Epithelial cell of proximal tubule (primary cell): ENCODE measurements at regions not wholly inside any gene's neighbourhood (a gene's known extent, or its start where the extent isn't known, plus 50 kb on each side); places are given as distances from the start of the nearest gene placed in this dataset.

Experiments used
- DNase-seq: peaks from one replicate; pipeline ENCODE4 v3.0.0-alpha.2; 2011; ENCODE audit warnings: low read depth
- H3K4me3 ChIP-seq: 2 replicates; pipeline ENCODE4 v1.5.1; 2011; ENCODE audit warnings: low read depth, mild to moderate bottlenecking, low read length
- TF ChIP-seq, protein P1 (sequence below): conservative IDR thresholded peaks from 2 replicates; pipeline ENCODE4 v1.5.1; 2012; ENCODE audit warnings: low read depth, mild to moderate bottlenecking, low read length

DNA sequence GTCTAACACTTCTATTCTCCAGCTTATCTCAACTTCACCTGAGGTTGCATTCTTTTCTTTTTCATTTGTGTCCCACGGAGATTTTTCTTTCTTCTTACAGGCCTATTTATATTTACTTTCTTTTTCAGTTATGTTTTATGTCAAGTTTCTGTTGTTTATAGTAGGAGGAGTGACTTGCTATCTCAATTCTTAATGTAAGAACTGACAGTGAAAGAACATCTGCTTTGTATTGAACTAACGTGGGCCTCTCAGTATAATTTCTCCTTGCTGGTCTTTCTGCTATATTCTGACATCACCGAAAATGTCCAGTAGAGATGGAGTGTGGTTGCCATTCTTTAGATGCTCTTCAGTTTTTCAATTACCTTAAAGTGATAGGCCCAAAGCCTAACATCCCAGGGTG is 521.7 kb downstream of the EPM2A start:
- no peak for DNase-seq
- no peak overlapping the region for H3K4me3 ChIP-seq
- TF ChIP-seq, protein P1, sequence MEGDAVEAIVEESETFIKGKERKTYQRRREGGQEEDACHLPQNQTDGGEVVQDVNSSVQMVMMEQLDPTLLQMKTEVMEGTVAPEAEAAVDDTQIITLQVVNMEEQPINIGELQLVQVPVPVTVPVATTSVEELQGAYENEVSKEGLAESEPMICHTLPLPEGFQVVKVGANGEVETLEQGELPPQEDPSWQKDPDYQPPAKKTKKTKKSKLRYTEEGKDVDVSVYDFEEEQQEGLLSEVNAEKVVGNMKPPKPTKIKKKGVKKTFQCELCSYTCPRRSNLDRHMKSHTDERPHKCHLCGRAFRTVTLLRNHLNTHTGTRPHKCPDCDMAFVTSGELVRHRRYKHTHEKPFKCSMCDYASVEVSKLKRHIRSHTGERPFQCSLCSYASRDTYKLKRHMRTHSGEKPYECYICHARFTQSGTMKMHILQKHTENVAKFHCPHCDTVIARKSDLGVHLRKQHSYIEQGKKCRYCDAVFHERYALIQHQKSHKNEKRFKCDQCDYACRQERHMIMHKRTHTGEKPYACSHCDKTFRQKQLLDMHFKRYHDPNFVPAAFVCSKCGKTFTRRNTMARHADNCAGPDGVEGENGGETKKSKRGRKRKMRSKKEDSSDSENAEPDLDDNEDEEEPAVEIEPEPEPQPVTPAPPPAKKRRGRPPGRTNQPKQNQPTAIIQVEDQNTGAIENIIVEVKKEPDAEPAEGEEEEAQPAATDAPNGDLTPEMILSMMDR = no peak

- DNase-seq = no peak
- TF ChIP-seq, protein P1 = peak; percentile 60
- H3K4me3 ChIP-seq = no peak overlapping the region
These were observed 520.8 kb downstream of the EPM2A start for GRCh38 chr6:145214570-145214969.

DNA sequence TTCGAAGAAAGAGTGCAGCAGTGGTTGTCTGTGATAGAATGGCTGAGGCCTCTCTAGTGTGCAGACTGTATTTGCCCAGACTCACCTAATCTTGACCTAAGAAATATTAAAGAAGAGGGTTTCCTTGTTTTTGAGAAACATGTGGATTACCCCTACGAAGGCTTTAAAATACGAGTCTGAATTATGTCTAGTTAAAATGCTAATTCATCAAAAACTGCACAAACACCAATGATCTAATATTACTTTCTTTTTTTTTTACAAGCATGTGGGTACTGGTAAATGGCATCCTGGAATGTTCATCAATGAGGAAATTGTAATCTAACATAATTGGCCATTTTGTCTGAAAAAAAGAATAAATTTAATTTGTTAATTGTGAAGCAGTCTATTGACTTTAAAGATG is 510.9 kb downstream of the EPM2A start:
- TF ChIP-seq, protein P1 = no peak
- H3K4me3 ChIP-seq = no peak overlapping the region
- DNase-seq = no peak

- DNase-seq = no peak
- TF ChIP-seq, protein P1 = no peak
These were observed 509.8 kb downstream of the EPM2A start for GRCh38 chr6:145225500-145225899.

GRCh38 chr6:145227593-145227992 is 507.7 kb downstream of the EPM2A start:
- TF ChIP-seq, protein P1 = no peak
- no peak overlapping the region for H3K4me3 ChIP-seq
- DNase-seq = no peak

More at GRCh38 chr6:145225500-145225899, 509.8 kb downstream of the EPM2A start:
- no peak overlapping the region for H3K4me3 ChIP-seq

DNA sequence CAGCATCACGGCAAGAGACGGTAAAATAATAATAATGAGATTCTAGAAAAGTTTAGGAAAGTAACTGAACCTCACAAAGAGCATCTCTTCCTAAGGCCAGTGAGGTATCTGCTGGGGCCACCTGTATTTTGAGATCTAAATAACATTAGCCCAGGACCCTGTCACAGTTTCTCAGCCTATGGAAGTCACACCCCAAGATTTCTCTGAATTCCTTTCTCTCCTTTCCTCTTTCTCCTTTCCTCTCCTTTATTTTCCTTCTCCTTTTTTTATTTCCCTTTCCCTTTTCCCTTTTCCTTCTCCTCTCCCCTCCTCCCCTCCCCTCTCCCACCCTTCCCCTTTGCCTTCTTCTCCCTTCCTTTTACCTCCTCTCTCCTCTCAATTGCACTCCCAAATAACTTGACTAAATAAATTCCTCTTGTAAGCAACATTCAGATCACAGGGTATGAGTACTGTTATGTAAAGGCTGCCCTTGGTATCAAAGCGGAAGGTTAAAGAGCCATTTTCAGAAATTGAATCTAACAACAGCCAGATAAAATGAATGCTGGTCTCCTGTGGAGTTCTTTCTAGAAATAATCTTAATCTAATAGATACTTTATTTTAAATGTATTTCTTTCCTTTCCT is 506.2 kb downstream of the EPM2A start:
- no peak overlapping the region for H3K4me3 ChIP-seq
- TF ChIP-seq, protein P1 = no peak
- DNase-seq = no peak

DNA sequence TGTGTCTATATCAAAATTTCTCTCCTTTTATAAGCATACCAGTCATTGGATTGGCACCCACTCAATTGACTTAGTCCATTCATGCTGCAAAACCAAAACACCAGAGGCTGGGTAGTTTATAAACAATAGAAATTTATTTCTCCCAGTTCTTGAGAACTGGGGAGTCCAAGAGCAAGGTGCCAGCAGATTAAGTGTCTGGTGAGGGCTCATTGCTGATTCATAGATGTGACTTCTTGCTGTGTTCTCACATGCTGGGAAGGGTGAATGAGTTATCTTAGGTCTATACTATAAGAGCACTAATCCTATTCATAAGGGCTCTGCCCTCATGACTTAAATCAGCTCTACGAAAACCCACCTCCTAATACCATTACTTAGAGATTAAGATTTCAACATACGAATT is 501.4 kb downstream of the EPM2A start:
- TF ChIP-seq, protein P1 = no peak
- DNase-seq = no peak
- no peak overlapping the region for H3K4me3 ChIP-seq
